AG09319 (cell line): ENCODE measurements at regions not wholly inside any gene's neighbourhood (a gene's known extent, or its start where the extent isn't known, plus 50 kb on each side); places are given as distances from the start of the nearest gene placed in this dataset.

Source experiments
- DNase-seq: peaks from one replicate; pipeline ENCODE4 v3.0.0-alpha.2; 2010; ENCODE audit warnings: low read depth; ENCODE audit errors: extremely low read depth
- CTCF ChIP-seq: IDR thresholded peaks from 2 replicates; pipeline ENCODE4 v1.5.1; 2011; ENCODE audit warnings: low read depth, mild to moderate bottlenecking, inconsistent platforms, low read length, moderate library complexity

- no peak for TF ChIP-seq CTCF
- DNase-seq, result no peak
Measured at GRCh38 chr5:62043289-62044280, 262.4 kb upstream of the KIF2A start.

- TF ChIP-seq CTCF, result no peak
- no peak for DNase-seq
Measured at GRCh38 chr5:62044989-62045388, 261.0 kb upstream of the KIF2A start.

- DNase-seq, result no peak
- TF ChIP-seq CTCF, result no peak
Measured at GRCh38 chr5:62046191-62046590, 259.8 kb upstream of the KIF2A start.

DNA sequence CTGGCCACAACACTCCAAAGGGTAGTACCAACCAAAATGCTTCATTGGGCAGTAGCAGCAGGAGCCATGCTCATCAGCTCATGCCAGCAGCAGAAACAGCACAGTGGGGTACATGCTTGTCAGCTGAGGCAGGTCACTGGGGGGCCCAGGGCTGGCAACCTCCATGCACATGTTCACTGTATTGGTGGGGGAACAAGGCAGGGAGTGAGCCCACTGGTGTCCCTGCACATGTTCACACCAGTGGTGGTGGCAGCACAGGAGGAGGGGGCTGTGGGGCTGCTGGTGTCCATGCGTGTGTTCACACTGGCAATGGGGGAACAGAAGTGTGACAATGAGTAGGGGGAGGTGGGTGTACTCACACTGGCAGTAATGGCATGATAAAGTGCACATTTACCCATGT is 254.3 kb upstream of the KIF2A start:
- no peak for DNase-seq
- no peak for TF ChIP-seq CTCF

GRCh38 chr5:62059960-62060359 is 246.0 kb upstream of the KIF2A start:
- DNase-seq, result no peak
- no peak for TF ChIP-seq CTCF

GRCh38 chr5:62065050-62065449 is 241.0 kb upstream of the KIF2A start:
- TF ChIP-seq CTCF, result no peak
- no peak for DNase-seq

GRCh38 chr5:62066761-62067277 is 239.2 kb upstream of the KIF2A start:
- DNase-seq, result no peak
- TF ChIP-seq CTCF, result no peak
